ENCODE measurements at regions not wholly inside any gene's neighbourhood (a gene's known extent, or its start where the extent isn't known, plus 50 kb on each side); places are given as distances from the start of the nearest gene placed in this dataset.

DNA sequence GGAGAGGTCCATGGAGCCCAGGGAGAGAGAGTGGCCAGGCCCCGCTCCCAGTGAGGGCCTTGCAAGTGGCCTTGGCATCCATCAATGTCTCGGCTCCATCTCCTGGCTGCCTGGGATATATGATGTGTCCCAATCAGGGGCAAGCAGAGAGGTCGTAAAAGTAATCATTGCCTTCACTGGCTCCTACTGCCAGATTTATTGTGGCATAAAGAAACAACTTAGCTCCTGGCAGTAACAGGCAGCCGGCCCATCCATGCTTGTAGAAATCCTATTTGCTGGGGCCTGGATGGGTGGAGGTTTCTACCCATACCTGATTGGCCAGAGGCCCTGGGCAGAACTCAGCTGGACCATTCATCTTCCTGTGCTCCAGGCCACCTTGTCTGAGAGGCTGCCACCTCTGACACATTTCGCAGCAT, 272.6 kb downstream of the MATN1 start:
- Histone ChIP-seq H3K4me1 (ENCODE audit: insufficient read depth) (no peaks in the 10 kb centered on the region), H3K9me3 (no peaks in the 10 kb centered on the region), H3K36me3 (no peaks in the 10 kb centered on the region), H3K4me3 (no peak overlapping the region), H3K27me3 (no peaks in the 10 kb centered on the region), H3K27ac (no peak overlapping the region)
- TF ChIP-seq, protein P1, sequence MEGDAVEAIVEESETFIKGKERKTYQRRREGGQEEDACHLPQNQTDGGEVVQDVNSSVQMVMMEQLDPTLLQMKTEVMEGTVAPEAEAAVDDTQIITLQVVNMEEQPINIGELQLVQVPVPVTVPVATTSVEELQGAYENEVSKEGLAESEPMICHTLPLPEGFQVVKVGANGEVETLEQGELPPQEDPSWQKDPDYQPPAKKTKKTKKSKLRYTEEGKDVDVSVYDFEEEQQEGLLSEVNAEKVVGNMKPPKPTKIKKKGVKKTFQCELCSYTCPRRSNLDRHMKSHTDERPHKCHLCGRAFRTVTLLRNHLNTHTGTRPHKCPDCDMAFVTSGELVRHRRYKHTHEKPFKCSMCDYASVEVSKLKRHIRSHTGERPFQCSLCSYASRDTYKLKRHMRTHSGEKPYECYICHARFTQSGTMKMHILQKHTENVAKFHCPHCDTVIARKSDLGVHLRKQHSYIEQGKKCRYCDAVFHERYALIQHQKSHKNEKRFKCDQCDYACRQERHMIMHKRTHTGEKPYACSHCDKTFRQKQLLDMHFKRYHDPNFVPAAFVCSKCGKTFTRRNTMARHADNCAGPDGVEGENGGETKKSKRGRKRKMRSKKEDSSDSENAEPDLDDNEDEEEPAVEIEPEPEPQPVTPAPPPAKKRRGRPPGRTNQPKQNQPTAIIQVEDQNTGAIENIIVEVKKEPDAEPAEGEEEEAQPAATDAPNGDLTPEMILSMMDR (IDR thresholded peaks at IDR 0.05), result no peak
- no peak for TF ChIP-seq POLR2A (IDR thresholded peaks at IDR 0.05)
- no peak for TF ChIP-seq EP300 (IDR thresholded peaks at IDR 0.05)
- no peak for DNase-seq
- WGBS, 3 donors, result 81 to 90% (median 85%) methylated on average over 5 of the region's 5 CpGs
- intact Hi-C loops (cut with DNase I), result no loop called here

DNA sequence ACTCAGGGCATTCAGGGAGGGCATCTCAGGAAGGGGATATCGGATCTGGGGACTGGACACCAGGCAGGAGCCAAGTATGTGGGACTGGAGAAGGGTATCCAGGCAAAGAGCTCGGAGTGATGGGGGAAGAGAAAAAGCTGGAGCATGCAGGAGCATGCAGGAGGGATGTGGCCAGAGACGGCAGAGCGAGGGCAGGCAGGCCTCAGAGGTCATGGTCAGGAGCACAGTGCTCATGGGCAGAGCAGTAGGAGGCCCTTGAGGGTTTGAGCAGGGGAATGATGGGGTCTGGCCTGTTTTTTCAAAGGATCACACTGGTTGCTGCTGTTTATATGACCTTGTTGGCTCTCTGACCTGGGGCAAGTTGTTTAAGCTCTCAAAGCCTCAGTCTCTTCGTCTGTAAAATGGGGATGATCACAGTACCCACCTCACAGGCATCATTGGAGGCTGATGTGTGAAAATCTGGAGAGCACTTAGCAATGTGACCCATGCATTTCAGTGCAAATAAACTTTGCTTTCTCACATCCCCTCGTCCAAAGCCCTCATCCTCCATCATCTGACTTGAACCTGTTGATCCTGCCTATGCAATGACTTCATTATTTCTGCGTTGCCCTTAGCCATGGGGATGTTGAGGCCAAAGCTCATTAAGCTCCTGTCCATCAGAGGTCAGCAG, 273.1 kb downstream of the MATN1 start:
- DNase-seq, result no peak
- intact Hi-C loops (cut with DNase I), result no loop called here

DNA sequence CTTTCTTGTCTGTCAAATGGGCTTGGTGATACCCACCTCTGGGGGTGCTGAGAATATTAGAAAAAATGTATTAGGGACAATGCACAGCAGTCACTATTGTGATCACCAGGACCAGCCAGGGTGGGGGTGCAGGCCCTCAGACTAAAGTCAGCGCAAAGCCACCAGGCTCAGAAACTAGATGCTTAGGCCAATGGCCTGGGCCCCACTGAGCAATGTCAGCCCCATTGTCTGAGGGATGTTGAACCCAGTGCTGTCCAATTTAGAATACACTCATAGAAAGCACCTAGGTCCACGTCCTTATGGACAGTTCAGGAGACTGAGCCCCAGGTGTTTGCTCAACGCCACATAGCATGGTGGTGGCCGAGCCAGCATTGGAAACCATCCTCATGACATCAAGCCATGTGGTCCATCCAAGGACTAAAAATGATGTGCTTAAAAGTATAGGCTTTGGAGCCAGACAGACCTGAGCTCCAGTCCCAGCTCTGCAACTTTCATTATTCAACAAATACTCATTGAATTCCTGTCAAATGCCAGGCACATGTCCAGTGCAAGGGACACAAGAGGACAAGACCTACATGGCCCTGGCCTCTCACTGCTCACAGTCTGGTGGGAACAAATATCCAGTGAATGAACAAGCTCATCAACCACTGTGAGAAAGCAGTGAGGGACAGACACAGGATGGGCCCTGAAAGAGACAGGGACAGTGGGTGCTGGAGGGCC, 273.8 kb downstream of the MATN1 start:
- TF ChIP-seq, protein P1 (IDR thresholded peaks at IDR 0.05), result no peak
- TF ChIP-seq EP300 (IDR thresholded peaks at IDR 0.05) (no peak), POLR2A (IDR thresholded peaks at IDR 0.05) (no peak)
- Histone ChIP-seq H3K4me3 (no peak overlapping the region), H3K4me1 (ENCODE audit: insufficient read depth) (no peaks in the 10 kb centered on the region), H3K27ac (no peak overlapping the region), H3K27me3 (no peaks in the 10 kb centered on the region), H3K36me3 (no peaks in the 10 kb centered on the region), H3K9me3 (no peaks in the 10 kb centered on the region)
- intact Hi-C loops (cut with DNase I), result no loop called here
- WGBS, 3 donors, result 86 to 94% (median 88%) methylated on average over 4 of the region's 4 CpGs
- DNase-seq, result no peak

More for the DNA sequence above, 273.1 kb downstream of the MATN1 start:
- 52 to 59% (median 56%) methylated on average over 7 of the region's 7 CpGs for WGBS, 3 donors
- Histone ChIP-seq H3K27ac (no peak overlapping the region), H3K27me3 (no peaks in the 10 kb centered on the region), H3K4me1 (ENCODE audit: insufficient read depth) (no peaks in the 10 kb centered on the region), H3K4me3 (no peak overlapping the region), H3K36me3 (no peaks in the 10 kb centered on the region), H3K9me3 (no peaks in the 10 kb centered on the region)
- TF ChIP-seq EP300 (IDR thresholded peaks at IDR 0.05) (no peak), POLR2A (IDR thresholded peaks at IDR 0.05) (no peak)
- TF ChIP-seq, protein P1 (IDR thresholded peaks at IDR 0.05), result no peak

DNA sequence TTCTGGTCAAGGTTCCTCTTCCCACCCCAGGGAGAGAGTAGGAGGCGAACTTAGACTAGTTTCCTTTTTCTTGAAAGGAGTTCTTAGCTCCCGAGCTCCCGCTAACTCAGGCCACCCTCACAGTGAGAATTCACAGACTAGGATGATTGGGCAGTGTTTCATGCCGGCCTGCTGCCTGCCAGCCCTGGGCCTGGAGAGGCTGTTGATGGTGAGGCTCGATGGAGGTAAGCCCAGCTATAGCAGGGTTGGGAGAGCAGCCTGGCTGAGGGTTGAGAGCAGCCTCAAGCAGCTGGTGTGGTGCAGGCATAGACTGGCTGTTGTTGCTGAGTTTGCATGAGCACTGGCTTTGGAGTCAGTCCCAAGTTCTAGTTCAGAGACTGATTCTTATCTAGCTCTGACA, 274.4 kb downstream of the MATN1 start:
- no peaks in the 10 kb centered on the region for H3K36me3 ChIP-seq
- H3K27ac ChIP-seq, result no peak overlapping the region
- no peaks in the 10 kb centered on the region for H3K27me3 ChIP-seq
- no peaks in the 10 kb centered on the region for H3K4me1 ChIP-seq (ENCODE audit: insufficient read depth)
- H3K9me3 ChIP-seq, result no peaks in the 10 kb centered on the region
- WGBS, 3 donors, result 36 to 49% (median 41%) methylated on average over 5 of the region's 5 CpGs
- TF ChIP-seq EP300 (IDR thresholded peaks at IDR 0.05) (no peak), POLR2A (IDR thresholded peaks at IDR 0.05) (no peak)
- TF ChIP-seq, protein P1 (IDR thresholded peaks at IDR 0.05), result no peak
- intact Hi-C loops (cut with DNase I), result no loop called here
- no peak overlapping the region for H3K4me3 ChIP-seq
- DNase-seq, result no peak

Measured in ovary (tissue), 7 donors.